HG03280 (cell line): ENCODE measurements at regions not wholly inside any gene's neighbourhood (a gene's known extent, or its start where the extent isn't known, plus 50 kb on each side); places are given as distances from the start of the nearest gene placed in this dataset.

ENCODE experiments used
- ATAC-seq: cut with Tn5 transposase; IDR thresholded peaks from one replicate; pipeline ENCODE4 v1.9.1; 2021; ENCODE audit warnings: mild to moderate bottlenecking, moderate library complexity; ENCODE audit not compliant: unreplicated experiment

DNA sequence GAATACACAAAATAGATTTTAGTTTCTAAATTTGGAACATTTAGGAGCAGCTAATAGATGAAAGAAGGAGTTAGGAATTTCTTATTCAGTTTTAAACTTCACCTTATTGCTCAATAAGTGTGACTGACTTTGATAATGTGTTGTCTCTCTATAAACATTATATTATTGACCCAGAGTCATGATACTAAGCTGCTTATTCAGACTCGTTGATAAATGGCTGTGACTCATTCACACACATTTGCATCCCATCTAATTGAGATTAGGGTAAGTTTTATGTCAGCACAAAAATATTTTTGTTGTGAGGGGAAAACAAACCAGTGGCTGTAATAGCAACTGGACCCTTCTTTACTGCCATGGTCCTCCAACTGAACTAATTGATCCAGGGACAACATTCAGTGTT, 137.6 kb downstream of the GOLIM4 start:
- no peak for ATAC-seq

DNA sequence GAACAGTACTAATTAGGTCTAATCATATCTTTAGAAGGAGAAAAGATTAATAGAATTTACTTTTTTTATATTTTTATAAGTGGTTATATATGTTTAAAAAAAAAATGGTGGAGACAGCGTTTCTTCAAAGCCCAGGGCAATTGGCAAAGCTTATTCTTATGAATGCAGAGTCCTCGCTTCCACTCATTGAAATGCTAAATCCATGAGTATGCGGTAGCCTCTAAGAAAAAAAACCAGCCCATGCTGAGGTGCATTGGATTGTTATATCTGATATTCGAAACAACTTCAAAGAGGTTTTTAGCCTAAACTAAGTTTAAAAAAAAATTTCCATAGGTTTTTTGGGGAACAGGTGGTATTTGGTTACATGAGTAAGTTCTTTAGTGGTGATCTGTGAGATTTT, 142.8 kb downstream of the GOLIM4 start:
- ATAC-seq: no peak

DNA sequence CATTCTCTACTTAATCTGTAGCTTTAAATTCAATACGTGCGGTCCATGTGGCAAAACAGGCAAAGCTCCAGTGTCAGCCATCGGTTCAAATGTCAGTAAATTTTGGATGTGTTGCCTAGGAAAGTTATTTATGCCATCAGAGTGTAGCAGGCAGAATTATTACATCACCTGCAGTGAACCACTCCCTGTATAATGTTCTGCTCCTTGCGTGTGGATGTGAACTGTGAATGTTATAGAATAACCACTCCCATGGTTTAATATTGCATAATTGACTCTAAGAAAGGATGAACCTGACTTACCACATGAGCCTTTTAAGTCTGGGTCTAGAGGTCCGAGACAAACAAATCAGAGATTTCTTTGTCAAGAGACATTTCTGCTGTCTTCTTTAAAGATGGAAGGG, 145.5 kb downstream of the GOLIM4 start:
- ATAC-seq: no peak

DNA sequence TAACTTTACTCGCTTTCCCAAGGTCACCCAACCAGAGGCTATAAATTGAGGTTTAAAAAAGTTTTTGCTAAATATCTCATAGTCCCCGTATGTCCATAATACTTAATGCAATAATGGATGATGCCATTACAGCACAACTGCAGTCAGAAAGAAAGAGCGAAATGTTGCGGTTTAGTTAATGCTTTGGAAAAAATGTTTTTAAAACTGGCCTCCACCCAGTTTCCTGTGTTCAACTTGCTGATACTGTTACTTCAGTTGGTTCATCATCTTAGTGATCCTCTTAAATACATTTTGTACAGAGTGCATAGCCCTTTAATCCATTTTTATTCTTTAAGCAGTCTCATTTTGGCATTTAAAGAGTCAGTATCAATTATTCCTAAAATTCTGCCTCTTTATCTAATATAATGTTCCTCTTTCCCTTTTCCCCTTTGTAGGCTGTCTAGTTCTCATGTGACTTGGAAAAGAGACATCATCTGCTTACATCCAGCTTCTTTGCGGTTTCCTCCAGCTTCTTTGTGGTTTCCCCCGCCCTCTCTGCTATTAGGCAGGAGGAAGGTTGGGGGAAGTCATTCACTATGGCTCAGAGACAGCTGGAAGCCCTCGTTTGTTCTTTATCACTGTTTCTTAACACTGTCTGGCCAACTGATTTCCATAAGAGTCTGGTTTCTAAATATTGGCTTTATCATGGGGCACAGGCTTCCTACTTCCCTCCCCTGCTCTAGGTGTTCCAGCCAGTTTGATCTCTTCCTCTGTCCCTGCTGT, 154.3 kb downstream of the GOLIM4 start:
- no peak for ATAC-seq

DNA sequence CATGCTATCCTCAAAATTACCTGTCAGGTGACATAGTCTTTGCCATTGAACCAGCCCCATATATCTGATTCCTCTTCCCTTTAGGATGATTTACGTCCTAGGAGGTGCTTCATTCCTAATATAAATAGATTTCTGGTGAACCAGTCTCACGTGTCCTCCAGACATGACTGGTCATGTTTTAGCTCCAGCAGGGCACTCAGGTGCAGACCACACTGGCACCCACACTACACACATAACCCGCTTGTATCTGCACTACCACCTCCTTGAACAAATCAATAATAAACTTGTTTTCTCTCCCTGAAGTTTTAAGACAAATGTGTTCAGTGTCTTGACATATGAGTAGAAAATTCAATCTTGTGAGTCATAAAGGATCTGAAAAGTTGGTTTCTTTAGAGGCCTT, 155.5 kb downstream of the GOLIM4 start:
- ATAC-seq: no peak

DNA sequence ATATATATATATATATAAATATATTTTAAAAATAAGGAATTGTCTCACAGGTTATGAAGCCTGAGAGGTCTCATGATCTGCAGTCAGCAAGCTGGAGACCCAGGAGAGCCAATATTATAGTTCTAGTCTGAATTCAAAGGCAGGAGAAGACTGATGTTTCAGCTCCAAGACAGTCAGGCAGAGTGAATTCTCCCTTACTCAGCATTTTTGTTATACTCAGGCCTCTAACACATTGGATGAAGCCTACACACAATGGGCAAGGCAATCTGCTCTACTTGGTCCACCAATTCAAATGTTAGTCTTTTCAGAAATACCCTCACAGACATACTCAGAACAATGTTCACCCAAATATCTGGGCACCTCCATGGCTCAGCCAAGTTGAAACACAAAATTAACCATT, 157.2 kb downstream of the GOLIM4 start:
- no peak for ATAC-seq

DNA sequence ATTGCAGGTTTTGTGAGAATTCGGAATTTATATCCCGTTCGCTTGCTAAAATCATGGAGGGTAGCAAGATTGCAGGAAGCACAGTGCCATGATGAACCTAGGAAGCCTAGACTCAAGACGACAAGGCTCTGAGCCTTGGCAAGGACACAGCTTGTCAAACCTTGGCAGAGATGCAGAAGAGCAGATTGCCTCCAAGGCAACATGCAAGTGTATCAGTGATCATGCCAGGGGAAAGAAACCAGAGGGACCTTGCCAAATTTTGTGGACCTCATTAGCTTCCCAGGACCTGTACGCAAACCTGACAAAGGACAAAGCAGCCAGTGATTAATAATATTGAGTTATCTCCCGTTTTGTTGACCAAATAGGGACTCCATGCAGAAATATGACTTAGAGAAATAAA, 159.7 kb downstream of the GOLIM4 start:
- ATAC-seq: no peak

DNA sequence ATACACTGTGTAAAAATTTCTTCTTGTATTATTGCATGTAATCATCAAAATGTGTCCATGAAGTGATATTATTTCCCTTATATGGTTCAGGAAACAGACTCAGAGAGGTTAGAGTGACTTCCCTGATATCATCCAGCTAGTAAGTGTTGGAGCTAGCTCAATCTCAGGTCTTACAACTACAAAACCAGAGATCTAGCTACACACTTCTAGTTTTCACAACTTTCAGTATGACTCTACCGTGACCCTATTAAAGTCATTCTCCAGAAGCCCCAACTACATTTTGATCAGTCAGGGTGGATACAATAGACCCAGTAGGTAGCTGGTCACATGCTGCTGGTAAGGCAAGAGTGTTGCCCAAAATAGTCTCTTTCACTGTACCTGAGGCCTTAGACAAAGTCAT, 165.3 kb downstream of the GOLIM4 start:
- no peak for ATAC-seq

DNA sequence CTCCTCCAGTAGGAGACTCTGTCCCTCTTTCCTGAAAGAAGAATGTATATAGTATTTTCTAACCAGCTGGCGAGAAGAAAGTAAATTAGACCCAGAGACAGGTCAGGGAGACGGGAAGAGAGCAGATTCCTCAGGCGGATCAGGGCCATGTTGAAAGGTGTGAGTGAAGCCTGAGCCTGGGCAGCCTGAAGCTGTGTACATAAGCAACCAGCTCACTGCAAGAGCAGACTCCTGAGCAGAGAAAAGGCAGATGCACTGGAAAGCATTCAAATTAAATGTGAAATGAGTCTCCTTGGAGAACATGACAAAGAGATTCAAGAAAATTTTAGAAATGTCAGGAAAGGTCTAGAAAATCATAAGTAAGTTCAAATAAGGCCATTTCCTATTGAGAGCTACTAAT, 165.8 kb downstream of the GOLIM4 start:
- no peak for ATAC-seq

DNA sequence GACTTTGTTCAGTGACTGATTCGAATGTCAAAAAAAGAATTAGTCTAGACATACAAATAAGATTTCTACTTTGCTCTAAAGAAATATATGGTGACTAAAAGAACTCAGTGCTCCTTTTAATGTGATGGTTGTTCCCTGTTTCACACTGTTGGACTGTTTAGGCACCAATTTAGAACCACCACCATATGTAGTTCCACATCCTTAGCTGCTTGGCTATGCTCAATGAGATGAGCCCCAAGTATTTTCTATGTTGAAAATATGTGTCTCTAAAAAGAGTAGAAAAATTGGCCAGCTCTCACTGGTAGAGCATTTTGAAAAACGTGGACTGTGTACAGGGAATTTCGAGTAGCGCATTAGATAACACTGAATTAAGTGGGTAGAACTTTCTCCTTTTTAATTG, 167.3 kb downstream of the GOLIM4 start:
- ATAC-seq: no peak

DNA sequence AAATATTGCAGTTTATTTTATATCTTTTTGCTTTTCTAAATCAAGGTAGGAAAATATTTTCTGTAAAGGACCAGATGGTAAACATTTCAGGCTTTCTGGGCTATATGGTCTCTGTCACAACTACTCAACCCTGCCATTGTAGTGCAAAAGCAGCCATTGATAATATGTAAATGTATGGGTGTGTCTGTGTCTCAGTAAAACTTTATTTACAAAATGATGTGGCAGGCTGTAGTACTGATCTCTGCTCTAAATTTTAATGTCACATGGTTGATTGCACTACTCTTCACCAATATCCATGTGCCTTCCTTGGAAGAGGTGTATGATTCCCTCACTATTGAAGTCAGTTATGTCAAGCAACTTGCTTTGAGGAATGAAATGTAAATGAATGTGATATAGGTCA, 175.0 kb downstream of the GOLIM4 start:
- ATAC-seq: no peak

DNA sequence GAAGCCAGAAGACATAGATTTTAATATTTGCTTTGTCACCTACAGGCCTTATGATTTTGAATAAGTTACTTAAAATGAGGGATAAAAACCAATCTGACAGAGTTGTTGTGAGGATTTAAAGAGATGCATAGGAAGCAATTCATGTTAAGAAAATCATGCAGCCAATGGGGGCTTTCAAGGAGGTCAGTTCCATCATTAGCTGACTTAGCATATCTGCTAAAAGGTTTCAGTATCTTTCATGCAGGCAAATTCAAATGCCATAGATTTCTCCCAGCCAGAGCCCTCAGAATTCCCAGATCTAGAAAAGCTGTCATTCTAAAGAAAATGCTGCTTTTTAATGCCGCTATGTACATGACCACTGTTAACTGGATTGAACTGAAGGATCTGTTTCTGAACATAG, 176.1 kb downstream of the GOLIM4 start:
- ATAC-seq: no peak

DNA sequence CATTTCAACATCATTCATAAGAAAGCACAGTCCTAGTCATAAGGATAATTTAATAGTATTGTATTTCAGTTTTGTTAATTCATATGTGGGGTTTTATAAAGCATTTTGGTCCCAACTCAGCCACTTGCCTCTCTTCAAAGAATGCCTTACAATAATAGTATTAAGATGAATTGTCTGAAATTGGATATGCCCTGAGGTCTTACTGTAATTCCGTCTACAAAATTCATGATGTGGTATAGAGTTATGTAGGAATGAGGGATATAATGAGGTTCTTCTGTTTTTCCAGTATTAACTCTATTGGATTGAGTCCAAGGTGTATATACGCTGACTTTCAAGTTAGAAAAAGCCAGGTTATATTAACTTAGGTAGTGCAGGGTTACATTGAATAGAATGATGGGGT, 177.0 kb downstream of the GOLIM4 start:
- ATAC-seq: no peak

DNA sequence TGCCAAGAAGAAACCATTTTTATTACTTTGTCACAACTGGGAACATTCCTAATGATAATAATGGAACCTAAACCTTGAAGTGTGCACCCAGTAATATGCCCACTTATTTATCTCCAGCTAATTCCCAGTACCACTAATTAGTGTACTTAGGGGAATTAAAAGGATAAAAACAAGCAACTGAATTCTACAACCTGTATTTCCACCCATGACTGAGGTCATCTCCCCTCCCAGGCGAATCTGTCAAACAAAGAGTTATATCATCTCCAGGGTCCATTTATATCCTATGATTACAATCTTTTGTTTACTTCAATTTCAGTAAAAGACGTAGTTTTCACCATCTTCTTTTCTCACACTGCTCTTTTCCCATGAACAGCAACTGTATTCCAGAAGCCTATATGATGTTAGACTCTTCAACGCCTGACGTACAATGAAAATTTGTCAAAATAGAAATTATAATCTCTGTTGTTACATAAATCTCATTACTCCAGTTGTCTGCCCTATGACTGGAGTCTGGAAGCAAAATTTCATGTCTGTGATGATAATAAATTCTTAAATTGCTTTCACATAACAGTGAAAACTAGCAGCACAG, 177.6 kb downstream of the GOLIM4 start:
- ATAC-seq: no peak

DNA sequence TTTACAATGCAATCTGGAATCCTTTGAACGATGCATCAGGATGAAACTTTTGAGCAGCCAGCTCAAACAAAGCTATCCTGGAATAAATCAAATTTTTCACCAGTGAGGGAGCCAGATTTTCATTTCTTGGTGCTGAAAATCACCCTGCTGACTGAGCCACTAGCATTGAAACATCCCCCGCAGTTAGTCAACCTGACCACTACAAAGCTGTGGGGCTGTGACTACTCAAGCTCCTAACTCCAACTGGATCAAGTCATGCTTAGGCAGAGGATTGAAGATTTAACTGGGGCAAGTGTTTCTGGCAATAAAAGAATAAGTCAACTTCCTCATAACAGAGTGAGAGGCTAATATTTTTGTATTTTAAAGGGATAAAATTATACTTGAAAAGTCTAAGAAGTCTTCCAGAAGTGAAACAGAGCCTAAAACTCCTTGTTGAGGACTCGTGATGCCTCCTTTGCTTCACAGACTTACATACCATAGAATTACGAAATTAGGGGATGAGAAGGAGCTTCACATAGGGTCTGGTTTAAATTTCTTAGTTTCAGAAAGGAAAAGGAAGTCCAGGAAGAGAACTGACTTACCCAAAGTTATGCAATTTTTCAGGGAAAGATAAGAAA, 177.8 kb downstream of the SERPINI1 start:
- no peak for ATAC-seq

DNA sequence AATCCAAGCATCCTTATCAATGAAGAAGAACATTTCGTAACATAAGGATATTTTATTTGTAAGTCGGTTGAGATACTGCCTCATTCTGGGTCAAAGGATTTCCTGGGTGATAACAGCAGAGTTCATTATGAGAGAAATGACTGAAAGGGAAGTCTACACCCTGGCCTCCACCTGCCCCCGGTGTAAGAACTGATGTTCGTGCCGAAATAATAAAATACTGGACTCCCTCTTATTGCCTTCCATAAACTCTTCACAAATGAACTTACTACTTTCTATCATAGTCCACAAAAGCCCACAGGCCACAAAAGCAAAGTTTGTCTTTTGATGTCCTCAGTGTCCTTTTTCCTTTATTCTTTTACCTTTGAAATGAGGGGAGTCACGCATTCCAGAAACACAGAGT, 174.4 kb downstream of the SERPINI1 start:
- ATAC-seq: no peak

DNA sequence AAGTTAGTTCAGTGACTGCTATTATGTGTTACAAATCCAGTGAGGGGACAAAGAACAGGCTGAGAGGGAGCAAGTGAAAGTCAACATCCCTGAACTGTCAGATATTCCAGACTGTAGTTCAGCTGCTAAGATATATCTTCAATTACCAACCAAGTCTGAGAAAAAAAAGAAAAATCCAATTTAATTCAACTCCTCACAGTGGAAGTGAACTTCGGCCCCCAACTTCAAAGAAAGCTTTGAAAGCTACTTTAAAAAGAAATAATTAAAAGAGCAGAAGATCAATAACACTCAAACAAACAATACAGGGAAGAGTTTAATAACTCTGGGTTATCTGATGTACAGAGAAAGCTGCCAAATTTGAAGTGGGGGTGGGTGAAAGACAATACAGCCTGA, 174.0 kb downstream of the SERPINI1 start:
- ATAC-seq: no peak

DNA sequence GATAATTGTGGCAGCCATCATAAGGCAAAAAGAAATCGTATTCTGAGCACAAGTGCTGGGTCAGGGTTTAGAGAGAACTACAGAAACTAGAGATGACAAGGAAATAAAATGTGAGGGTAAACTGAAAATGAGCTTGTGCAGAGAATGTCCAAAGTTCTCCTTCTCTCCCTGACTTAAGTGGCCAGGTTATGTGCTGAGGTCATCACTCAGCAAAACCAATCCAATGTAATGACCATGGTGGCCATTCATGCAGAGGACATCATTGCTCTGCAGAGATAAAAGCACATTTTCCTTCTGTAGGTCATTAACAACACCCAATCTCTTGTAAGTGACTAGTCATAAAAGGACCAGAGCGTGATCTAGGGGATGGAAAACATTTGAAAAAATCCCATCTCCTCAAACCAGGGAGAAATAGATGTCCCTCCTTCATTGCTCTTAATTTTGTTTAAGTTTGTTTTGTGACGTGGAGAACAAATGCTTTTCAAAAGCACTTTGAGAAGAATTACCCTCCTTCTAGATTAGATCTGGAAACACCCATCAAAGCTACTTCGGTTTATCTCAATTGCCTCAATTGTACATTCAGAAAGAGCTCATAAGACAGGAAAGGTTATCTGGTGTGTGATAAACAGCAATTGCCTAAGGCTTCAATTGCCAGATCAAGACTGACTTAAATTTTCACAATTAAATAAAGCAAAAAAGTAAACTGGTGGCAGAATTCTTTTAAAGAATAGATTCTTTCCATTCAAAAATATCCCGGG, 173.4 kb downstream of the SERPINI1 start:
- ATAC-seq: no peak

DNA sequence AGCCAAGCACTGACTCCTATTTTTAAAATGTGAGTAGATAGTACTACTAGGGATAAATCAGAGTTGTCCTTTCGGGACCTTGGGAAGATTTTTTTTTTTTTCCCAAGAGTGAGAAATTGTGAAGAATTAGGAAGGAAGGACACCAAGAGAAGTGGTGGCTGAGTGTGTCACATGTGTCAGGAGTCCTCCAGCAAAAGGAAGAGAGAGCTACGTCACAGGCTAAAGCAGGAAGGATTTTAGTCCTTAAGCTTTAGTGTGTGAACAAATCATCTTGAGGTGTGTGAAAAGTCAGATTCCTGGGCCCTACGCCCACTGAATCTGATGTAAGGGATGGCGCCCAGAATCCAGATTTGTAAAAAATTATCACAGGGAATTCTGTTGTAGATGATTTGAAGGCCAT, 172.7 kb downstream of the SERPINI1 start:
- ATAC-seq: no peak

DNA sequence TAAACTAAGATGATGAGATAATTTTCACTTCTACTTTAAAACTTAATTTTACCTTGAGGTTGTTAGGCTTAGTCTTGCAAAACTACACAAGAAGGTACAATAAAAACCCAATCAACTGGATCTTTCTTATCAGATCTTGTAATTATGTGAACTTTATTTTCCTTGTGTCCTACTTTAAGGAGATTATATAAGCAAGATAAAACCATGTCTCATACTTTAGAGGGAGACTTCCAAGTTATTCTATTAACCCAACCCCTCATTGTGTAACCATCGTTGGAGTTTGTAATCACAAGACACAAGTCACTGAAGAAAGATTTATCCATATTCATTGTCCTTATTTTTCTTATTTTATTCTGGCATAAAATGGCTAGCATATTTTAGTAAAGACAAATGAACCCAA, 165.6 kb downstream of the SERPINI1 start:
- ATAC-seq: no peak

DNA sequence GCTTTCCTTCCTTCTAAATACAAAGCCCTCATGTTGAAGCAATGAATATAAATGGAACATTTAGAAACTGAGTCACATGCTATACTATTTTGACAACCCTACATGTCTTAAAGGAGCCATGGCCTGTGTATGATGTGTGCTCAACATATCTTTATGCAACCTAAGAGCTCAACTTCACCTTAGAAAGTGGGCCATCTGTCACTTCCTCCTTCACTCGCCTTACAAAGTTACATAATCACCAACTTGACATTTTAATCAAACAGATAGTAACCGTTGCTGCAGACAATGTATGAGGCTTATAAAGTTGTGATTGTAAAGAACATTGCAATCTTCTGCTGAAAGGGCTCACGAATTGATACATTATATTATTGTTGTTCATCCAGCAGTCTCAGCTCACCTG, 163.6 kb downstream of the SERPINI1 start:
- no peak for ATAC-seq

DNA sequence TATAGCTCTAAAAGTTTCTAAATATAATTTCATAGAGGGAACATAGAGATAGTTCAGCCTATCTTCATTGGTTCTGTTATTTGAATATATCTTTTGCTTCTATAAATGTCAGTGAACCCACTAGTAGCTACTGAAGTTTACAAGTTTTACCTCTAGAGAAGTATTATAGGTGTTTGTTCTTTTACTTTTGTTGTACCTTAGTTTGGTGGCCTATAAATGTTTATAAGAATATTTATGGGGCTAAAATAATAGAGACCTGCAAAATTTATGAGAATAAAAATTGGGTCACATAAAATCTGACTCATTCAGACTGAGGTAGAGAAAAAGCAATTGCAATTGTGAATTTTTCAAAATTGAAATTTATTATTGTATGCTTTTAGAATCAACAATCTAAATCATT, 162.6 kb downstream of the SERPINI1 start:
- no peak for ATAC-seq
